Jurkat, Clone E6-1 (cell line): ENCODE measurements at regions not wholly inside any gene's neighbourhood (a gene's known extent, or its start where the extent isn't known, plus 50 kb on each side); places are given as distances from the start of the nearest gene placed in this dataset.

Experiments
- DNase-seq: peaks from one replicate; pipeline ENCODE4 v3.0.0-alpha.2; 2011; ENCODE audit warnings: low read depth, low spot score
- H3K4me3 ChIP-seq: 2 replicates; pipeline ENCODE4 v1.5.1; 2011; ENCODE audit warnings: mild to moderate bottlenecking, low read length, control low read depth, moderate library complexity

DNA sequence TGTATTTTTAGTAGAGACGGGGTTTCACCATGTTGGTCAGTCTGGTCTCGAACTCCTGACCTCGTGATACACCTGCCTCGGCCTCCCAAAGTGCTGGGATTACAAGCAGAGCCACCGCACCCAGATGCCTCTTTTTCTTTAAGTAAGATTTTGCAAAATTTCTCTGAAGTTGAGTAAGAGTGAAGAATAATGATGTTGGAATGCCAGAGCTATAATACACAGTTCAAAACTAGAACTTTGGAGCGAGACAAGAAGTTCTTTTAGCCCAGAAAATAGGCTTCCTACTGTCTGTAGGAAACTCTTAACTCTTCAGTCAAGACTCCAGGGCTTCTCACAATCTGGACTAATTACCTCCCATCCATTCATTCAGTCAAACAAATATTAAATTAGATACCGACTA lies 51.4 kb downstream of the MARCHF4 start:
- H3K4me3 ChIP-seq, result no peak overlapping the region
- no peak for DNase-seq

- H3K4me3 ChIP-seq, result no peak overlapping the region
- DNase-seq, result no peak
These were observed 52.5 kb downstream of the MARCHF4 start for GRCh38 chr2:216319771-216320170.

DNA sequence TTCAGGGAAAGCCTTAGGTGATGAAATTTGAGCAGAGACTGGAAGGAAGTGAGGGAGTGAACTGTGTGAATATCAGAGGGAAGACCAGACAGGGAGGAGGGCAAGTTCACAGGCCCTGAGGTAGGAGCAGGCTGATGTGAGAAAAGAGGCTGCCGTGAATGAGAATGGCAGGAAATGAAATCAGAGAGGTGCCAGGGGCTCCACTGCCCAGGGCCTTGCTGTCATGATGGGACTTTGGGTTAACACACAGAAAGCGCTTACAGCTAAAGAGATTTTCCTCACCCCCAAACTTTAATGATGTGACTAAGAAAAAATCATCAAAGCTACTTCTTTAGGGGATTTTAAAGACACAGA lies 53.8 kb downstream of the MARCHF4 start:
- no peak overlapping the region for H3K4me3 ChIP-seq
- DNase-seq, result no peak

DNA sequence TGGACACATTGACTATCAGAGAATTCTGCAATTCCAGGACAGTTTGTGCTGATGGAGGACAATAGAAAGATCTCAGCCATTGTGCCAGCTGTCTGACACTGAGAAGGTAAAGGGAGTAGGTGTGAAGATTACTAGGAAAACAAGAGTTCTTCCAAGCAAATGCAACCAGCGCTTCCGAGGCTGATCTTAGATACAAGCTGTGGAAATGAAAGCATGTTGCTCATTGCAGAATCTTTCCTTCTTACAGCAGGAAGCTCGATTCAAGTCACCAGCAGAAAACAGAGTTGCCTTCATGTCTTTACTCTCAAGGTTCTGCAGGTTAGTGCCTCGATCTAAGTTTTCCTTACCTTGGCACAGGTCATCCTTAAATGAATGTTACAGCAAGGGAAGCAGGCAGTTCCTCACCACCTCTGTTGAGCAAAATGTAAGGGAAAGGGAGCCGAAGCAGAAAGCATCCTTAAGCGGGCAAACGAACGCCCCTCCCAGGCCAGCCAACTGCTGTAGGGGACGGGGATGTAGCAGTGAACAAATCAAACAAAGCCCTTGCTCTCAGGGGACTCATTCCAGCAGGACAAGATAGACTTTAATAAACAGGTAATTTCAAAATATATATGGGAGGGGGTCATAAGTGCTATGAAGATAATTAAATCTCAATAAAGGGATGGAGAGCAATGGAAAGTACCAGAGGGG lies 54.3 kb downstream of the MARCHF4 start:
- DNase-seq, result no peak
- H3K4me3 ChIP-seq, result no peak overlapping the region

DNA sequence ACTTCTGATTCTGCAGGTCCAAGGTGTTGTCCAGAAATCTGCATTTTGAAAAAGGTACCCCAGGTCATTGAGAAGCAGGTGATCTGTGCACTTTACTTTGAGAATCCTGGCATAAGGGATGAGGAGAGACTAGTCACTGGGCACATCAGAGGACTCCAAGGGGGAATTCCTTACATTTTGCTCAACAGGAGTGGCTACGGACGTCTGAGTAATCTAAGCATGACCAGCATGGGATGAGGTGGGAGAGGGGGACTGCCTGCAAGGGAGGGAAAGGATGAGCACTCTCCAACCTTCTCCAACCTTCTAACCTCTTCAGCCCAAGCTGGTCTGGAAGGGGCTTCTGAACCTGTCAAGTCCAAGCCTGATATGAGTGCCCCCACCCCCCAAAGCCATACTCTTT lies 55.5 kb downstream of the MARCHF4 start:
- no peak for DNase-seq
- no peak overlapping the region for H3K4me3 ChIP-seq

- DNase-seq, result no peak
- no peak overlapping the region for H3K4me3 ChIP-seq
These were observed 56.3 kb downstream of the MARCHF4 start for GRCh38 chr2:216315802-216316603.

- H3K4me3 ChIP-seq, result no peak overlapping the region
- DNase-seq, result no peak
These were observed 59.8 kb downstream of the MARCHF4 start for GRCh38 chr2:216312441-216312840.

DNA sequence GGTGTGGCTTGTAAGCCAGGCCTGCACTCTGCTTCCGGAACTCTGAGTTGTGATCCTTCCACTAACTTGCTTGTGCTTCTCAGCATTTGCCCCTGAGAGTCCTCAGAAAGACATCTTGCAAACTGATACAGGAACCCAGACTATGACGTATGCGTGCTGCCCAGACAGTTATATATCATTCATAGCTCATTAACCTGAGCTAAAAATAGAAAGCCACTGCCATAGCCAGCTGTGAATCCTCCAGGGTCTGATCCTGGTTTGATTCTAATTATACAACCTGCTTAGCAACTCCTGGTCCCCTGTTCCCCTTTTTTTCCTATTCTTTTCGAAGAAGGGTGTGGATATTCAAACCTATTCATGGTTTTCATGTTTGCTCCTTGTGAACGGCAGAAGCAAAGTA lies 63.7 kb downstream of the MARCHF4 start:
- H3K4me3 ChIP-seq, result no peak overlapping the region
- no peak for DNase-seq

GRCh38 chr2:216307496-216307895 lies 64.8 kb downstream of the MARCHF4 start:
- no peak overlapping the region for H3K4me3 ChIP-seq
- DNase-seq, result no peak

DNA sequence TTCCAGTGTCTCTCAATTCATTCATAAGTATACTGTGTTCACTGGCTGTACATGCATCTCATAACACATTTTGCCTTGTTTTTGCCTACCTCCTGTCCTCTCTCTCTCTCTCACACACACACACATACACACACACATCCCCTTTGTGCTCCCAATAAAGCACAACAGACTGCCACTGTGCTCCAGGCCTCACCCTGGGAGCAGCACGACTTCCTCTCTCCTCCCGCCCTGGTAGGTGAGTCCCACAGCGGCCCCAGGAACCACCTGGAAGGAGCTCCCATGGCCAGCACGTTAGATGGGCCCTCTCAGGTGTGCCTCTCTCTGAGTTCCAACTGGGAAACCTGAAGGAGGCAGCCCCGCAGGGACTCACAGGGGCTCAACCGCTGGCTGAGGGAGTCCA lies 65.4 kb downstream of the MARCHF4 start:
- no peak for DNase-seq

DNA sequence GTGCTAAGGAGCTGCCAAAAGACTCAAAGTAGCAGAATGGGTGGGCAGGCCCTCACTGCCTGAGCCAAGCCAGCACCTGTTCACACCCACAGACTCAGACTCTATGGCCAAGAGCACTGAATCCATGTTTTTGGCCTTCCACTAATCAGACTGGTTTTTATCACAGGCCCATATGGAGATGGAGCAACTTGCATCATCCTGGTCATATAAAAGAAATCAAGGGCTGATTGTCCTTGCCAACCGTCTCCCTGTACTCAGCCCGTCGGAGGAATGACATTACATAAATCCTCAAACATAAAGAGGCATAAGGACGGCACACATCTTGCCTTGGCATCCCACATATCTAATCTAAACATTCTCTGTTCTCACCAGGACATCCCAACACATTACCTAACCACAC lies 66.7 kb downstream of the MARCHF4 start:
- DNase-seq, result no peak
- H3K4me3 ChIP-seq, result no peak overlapping the region

More for the DNA sequence above, 65.4 kb downstream of the MARCHF4 start:
- no peak overlapping the region for H3K4me3 ChIP-seq

DNA sequence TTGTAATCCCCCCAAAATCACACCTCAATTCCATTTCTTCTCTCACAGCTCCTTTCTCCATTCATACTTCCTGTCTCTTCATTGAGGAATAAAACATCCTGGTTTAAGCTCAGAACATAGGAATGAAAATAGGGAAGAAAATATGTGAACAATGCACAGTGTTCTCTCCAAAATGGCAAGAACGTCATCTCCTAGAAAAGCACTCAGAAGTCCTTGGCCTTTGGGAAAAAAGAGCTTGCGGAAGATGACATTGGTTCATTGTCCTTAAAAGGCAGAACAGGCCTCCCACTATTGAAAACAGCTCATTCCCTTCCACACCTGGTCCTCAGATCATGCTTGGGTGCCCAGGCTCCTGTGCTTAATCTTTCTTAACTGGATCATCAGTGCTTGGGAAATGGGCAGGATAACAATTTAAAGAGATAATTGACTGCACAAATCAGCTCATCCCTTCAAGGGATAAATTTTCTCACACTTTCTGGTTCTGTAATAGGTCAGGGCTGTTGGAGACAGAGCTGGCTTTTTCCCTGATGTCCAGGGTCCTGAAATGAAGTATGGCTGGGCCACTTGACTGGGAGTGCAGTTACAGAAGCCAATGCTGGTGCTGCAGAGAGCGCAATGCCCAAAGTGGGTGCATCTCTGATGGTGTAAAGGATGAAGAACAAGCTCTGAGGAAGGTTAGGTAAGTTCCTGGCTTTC lies 69.2 kb downstream of the MARCHF4 start:
- DNase-seq, result no peak
- no peak overlapping the region for H3K4me3 ChIP-seq

DNA sequence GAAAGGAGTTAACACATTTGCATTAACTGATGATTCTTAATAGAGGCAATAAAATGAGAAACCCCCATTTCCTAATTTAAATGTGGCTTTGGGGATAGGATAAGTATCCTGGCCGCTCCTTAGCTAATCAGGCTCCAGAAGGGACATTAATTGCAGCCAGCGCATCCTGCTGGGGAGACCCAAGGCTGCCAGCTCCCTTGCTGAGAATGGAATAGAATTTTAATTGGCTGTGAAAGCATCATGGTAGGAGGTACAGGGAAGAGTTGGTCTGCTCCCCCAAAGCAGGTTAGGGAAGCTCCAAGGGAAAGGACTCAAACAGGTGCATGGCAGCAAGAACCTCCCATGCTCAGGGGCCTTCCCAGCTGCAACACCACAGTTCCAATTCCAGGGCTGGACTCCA lies 71.4 kb downstream of the MARCHF4 start:
- DNase-seq, result no peak
- no peak overlapping the region for H3K4me3 ChIP-seq

DNA sequence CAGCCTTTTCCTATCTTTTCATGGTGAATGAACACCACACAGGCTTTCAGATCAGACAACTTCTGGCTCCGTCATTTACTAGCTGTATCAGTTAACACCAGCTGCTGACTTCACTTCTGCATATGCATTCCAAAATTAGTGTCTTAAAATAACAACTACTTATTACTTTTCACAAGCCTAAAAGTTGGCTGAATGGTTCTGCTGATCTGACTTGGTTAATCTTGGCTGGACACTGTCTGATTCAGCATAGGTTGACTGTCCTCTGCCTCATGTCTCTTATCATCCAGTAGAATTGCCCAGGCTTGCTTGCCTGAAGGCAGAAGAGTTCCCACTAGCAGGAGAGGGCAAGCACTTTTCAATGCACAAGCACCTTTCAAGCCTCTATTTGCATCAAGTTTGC lies 72.7 kb downstream of the MARCHF4 start:
- no peak overlapping the region for H3K4me3 ChIP-seq
- no peak for DNase-seq

DNA sequence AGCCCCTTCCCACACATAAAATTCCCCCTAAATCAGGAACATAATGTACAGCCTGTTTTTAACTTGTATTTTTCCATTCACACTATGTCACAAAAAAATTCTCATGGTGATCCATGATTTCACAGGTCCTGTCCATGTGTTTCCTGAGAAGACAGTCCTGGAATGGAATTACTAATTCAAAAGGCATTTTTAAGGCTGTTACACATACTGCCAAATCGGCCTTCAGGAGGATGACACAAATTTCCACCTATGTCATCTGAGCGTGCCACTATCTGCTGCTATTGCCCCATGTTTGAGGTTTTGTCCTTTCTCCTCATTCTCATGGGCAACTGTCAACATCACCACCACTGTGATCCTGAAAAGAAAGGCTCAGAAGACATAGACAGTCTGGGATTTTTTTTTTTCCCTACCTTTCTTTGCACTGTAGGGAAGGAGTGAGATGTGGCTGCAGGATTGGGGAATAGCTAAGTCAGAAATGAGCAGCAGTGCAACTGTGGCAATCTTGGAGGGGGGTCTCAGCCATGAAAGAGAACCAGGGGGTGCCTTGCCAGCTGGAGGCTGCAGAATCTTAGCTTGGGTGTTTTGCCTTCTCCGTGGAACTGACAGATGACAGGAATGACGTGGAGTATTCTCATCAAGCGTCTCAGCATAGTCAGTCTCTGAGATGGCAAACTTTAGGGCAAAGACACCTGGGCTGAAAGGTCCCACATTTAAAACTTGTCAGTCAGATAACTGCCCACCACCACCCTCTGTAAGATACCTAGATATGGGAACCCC lies 73.4 kb downstream of the MARCHF4 start:
- peak; percentile 16 for DNase-seq
- H3K4me3 ChIP-seq, result no peak overlapping the region

- DNase-seq, result no peak
- H3K4me3 ChIP-seq, result no peak overlapping the region
These were observed 75.4 kb downstream of the MARCHF4 start for GRCh38 chr2:216296856-216297255.

- DNase-seq, result no peak
- H3K4me3 ChIP-seq, result no peak overlapping the region
These were observed 78.0 kb downstream of the MARCHF4 start for GRCh38 chr2:216294305-216294704.

- DNase-seq, result no peak
These were observed 78.4 kb downstream of the MARCHF4 start for GRCh38 chr2:216293883-216294282.

DNA sequence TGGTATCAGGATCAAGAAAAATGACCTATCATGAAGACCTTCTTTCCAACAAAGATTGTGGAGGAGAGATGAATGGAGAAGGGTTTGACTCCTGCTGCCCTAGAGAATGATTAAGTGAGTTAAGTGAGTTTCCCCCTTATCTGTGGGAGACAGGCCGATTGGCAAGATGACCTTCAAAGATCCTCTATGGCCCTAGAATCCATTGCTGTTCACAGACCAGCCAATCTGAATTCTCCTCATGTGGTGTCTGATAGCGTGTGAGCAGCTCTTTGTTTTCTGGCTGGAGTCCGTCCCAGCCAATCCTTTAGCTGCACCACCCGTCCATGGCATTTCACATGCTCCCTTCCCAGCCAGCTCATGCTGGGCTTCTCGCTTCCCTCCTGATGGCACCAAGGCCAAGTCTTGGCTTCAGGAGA lies 79.4 kb downstream of the MARCHF4 start:
- no peak overlapping the region for H3K4me3 ChIP-seq
- no peak for DNase-seq

More at GRCh38 chr2:216293883-216294282, 78.4 kb downstream of the MARCHF4 start:
- no peak overlapping the region for H3K4me3 ChIP-seq
